NB4 (cell line): ENCODE measurements at regions not wholly inside any gene's neighbourhood (a gene's known extent, or its start where the extent isn't known, plus 50 kb on each side); places are given as distances from the start of the nearest gene placed in this dataset.
A peak's percentile ranks its signal among the peaks of the same experiment; 100 is the strongest.

ENCODE experiments used
- CTCF ChIP-seq: IDR thresholded peaks from one replicate; pipeline ENCODE4 v1.5.1; 2012; ENCODE audit warnings: low read depth, low read length
- MYC ChIP-seq: IDR thresholded peaks from 2 replicates; pipeline ENCODE4 v1.6.1; 2011; ENCODE audit warnings: low read depth, low read length
- POLR2A ChIP-seq: IDR thresholded peaks from 2 replicates; pipeline ENCODE4 v1.6.1; 2011; ENCODE audit warnings: mild to moderate bottlenecking; ENCODE audit not compliant: insufficient read length; ENCODE audit errors: extremely low read depth
- TF ChIP-seq, protein P1 (sequence below): IDR thresholded peaks from 2 replicates; pipeline ENCODE4 v1.6.1; 2011; ENCODE audit warnings: low read depth, low read length

GRCh38 chr1:229148041-229148671 is 122.8 kb upstream of the RAB4A start:
- TF ChIP-seq CTCF: no peak
- no peak for TF ChIP-seq POLR2A
- TF ChIP-seq MYC: peak; percentile 30; the same call in 1 of the 2 replicates
- TF ChIP-seq, protein P1, sequence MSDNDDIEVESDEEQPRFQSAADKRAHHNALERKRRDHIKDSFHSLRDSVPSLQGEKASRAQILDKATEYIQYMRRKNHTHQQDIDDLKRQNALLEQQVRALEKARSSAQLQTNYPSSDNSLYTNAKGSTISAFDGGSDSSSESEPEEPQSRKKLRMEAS: no peak
